NCI-H345 (cell line): ENCODE measurements at regions not wholly inside any gene's neighbourhood (a gene's known extent, or its start where the extent isn't known, plus 50 kb on each side); places are given as distances from the start of the nearest gene placed in this dataset.
"Not testable (repeated sequence)": the region's sequence is repeated elsewhere in the genome, so short reads cannot be mapped to it uniquely, and the experiment has no call there.

Experiments used
- DNase-seq: peaks from one replicate; lab custom pipeline; 2025; lab: John Stamatoyannopoulos, UW

GRCh38 chr2:208608122-208608835, 201.7 kb downstream of the PTH2R start:
- DNase-seq, result peak; percentile 57

- DNase-seq, result no peak
These were observed 202.7 kb downstream of the PTH2R start for GRCh38 chr2:208609166-208609804.

GRCh38 chr2:208615675-208616074, 209.1 kb downstream of the PTH2R start:
- not testable (repeated sequence) for DNase-seq

DNA sequence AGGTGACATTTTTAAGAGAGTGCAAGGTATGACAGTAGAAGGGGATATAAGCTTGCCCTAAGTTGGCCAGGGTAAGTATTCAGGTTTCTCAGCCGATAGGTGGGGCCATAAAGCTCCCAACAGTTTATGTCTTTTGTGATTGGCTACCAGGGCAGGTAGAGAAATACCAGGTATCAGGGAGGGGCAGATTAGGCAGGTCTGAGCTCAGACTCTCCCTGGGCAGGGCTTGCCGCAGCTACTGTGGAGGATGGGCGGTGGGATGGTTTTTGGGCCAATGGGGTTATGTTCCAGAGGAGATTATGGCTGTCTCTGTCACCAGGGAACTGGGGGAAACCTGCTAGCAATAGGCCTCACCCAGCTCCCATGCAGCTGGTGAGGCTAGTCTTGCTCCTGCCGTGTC, 211.6 kb downstream of the PTH2R start:
- no peak for DNase-seq

GRCh38 chr2:208619993-208620392, 213.4 kb downstream of the PTH2R start:
- DNase-seq, result no peak

- DNase-seq, result no peak
These were observed 213.9 kb downstream of the PTH2R start for GRCh38 chr2:208620487-208620978.

- no peak for DNase-seq
These were observed 220.7 kb downstream of the PTH2R start for GRCh38 chr2:208627110-208627884.

GRCh38 chr2:208627916-208628315, 221.3 kb downstream of the PTH2R start:
- no peak for DNase-seq

- DNase-seq, result no peak
These were observed 231.5 kb downstream of the PTH2R start for GRCh38 chr2:208638059-208638458.

DNA sequence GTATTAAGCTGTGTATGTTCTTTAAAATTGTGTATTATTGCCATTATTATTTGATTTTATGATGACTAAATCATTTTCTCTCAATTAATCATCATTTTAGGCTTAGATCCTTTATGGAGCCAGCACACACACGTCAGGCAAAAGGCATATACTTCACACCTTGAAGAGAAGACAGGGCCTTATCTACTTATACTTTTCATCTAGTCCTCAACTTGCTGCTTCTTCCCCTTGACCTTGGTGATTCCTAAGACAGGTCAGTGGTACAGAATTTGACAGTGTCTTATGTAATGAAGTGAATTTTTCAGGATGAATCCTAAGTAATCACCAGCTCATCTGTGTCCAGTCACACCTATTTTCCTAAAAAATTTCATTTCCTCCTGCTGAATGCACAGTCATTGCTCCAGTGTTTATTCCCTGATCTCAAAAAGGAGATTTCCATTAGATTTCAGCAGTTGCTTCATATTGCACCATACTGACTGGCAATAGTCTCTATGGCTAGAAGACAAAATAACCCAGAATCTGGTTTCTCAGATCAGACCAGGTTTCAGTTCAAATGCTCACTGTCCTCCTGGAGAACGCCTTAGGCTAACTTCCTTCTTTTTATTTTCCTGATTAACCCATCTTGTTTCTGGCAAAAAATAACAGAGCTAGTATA, 235.7 kb downstream of the PTH2R start:
- DNase-seq, result no peak

DNA sequence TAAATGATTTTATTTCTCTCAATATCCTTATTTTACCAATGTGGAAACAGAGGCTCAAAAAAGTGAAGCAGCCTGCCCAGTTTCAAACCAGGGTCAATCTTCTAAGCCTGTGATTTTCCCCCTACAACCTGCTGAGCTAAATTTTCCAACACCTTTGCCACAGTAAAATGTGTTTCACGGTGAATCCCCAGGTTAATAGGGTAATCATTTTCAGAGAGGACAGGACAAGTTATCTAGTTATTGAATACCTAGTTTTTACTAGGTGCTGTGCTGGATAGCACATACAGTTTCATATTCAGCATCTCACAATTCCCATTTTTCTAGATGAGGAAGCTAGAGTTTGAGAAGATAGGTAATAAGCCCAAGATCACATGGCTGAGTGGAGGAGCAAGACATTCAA, 236.6 kb downstream of the PTH2R start:
- no peak for DNase-seq

DNA sequence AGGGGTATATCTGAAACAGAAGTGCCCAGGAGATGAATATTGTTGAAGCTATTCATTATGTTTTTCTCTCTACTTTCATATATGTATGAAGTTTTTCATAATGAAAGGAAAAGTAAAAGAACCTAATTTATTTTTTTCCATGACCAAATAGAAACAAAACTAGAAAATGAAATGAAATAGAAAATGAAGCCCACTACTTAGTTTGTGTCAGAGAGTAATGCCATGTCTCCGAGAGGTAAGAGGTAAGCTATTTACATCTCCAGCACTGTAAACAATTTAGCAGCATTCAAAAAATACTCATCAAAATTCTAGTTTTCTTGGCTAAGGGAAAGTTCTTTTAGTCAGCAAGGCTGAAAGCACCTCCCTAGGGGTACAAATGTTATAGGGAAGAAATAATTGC, 238.6 kb downstream of the PTH2R start:
- DNase-seq, result no peak

DNA sequence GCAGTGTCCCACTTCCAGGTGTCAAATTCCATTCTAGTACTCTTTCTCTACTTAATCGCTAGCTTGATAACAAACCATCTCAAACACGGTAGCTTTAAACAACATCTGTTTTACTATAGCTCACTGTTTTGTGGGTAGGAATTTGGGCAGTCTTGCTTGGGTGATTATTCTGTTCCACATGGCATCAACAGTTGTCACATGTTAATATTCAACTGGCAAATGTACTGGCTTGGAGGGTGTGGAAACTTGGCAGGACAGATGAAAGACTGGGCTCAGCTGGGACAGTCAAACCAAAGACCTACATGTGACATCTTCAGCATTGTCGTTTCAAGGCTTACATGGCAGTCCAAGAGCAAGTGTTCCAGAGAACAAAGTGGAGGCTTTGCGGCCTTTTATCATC, 241.8 kb downstream of the PTH2R start:
- no peak for DNase-seq

DNA sequence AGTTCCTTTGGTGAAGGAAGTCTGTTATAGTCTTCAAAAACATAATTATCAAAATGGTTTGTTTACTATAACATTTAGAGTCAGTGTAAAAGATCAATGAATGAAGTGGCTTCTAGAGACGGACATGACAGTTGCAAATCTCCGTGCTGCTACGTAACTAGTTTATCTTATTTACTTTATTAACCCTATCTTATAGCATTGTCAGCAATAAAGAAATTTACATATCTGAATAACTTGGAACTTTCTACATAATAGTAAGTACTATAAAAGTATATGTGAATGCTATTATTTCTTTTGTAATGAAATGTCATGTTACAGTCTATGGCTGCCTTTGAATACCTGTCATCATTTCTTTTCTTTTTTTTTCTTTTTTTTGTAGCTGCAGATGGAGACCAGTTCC, 246.8 kb downstream of the PTH2R start:
- DNase-seq, result no peak

- DNase-seq, result no peak
These were observed 247.5 kb downstream of the PTH2R start for GRCh38 chr2:208654056-208654455.

DNA sequence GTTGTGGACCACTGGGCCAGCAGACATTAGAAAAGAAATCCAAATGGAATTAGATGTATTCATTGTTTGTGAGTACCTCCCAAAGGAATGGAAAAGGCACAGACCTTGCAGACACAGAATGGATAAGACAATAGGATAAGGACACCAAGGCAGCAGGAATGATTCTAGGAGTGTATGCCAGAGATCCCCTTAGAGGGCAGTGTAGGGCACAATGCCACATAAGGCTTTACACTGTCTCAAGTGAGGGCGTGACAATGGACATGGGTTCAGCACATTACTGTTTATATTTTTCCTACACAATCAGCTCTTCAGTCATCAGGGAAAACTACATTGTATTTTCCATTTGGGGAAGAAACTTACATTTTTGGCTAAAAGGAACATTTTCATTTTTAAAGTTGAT, 250.9 kb downstream of the PTH2R start:
- DNase-seq, result no peak

- DNase-seq, result no peak
These were observed 262.8 kb downstream of the PTH2R start for GRCh38 chr2:208669394-208669793.

DNA sequence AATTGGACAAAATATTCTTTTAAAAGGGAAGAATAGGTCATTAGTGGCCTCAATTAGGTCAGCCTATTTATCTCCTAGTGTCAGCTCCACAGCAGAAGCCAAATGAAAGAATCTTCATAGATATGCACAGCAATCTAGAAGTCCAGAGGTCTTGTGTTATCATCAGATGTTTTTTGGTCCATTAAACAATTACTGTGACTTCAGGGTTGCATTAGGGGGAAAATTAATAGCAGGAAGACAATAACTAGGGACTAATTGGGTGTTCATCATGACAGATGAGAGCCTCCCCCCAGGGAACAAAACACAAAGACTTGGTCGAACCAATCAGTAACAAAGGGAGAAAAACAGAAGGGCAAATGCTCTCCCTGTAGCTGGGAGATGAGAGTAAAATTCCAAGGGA, 264.7 kb downstream of the PTH2R start:
- DNase-seq, result no peak

DNA sequence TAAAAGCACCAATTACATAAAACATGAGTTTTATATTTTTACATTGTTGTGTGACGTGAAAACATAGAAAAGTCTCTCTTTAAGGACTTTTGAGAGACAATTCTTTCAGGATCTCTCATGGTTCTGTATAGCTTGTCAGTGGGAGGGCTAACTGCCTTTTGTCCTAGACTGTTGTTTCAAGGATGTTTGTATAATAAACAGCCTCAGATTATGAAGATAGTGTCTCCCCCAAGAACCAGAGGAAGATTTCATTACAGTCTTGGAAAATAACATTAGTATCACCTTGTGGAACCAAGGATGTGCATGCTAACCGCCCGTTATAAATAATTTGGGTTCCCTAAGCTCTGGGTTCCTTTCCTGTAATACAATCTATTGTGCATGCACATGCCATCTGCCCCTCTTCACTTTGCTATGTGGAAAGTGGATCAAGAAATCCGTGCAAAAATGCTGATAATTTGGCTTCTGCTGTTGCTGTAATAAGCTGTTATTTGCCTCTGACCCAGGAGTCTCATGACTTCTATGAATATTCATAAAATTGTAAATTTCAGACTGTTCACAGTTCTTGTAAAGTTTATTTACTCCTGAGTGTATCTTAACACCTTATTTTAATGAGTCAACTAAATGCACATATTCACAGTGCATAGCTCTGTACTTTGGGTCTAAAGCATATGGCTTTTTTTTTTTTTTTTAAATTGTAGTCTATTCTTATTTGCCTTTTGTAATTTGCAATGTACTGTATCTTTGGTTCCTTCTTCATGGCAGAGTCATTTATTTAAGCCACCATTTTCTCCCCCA, 265.5 kb downstream of the PTH2R start:
- no peak for DNase-seq

DNA sequence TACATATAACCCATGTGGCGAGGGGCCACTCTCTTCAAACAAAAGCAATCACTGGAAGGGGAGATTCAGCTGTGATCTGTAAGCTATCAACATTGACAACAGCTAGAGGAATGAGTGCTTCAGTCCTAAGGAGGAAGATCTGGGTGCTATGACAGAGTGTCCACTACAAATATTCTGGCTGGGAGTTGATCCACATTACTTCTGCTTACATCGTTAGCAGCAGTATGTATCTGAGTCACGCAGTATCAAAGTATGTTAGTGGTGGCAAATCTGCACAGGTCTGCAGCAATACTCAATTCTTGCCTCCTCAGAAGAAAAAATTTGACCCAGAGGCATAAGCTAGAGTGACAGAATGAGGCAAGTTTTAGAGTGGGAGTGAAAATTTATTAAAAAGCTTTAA, 267.0 kb downstream of the PTH2R start:
- DNase-seq, result no peak

DNA sequence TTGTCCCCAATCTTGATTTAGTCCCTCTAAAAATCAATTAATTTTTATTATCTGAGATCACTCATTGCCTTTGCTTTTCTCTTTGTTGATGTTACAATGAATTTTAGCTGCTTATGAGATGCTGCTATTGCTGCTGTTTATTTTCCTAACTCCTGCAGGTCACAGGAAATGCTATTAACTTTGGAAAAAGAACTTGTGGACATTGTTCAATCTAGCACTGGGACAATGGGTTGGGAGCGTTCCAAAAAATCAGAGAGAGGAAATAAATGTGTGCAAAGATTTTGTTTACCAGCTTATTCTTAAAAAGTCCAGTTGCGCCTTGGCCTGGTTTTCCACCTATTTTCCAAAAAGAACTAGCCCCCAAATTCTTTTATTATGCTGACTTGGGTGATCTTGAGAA, 268.3 kb downstream of the PTH2R start:
- DNase-seq, result no peak

DNA sequence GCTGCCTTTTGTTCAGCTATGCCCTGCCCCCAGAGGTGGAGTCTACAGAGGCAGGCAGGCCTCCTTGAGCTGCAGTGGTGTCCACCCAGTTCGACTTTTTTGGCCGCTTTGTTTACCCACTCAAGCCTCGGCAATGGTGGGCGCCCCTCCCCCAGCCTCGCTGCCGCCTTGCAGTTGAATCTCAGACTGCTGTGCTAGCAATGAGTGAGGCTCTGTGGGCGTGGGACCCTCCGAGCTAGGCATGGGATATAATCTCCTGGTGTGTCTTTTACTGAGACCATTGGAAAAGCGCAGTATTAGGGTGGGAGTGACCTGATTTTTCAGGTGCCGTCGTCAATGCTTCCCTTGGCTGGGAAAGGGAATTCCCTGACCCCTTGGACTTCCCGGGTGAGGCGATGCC, 279.3 kb downstream of the PTH2R start:
- DNase-seq, result not testable (repeated sequence)
